Stomach (tissue), 4 donors: ENCODE measurements at regions not wholly inside any gene's neighbourhood (a gene's known extent, or its start where the extent isn't known, plus 50 kb on each side); places are given as distances from the start of the nearest gene placed in this dataset.

Source experiments
- CTCF ChIP-seq, 7 experiments: fragments of 450-650 bp in 4 of 7; fragments of 200-600 bp in 3 of 7; sonication (generic) in 3 of 7; IDR thresholded peaks; one replicate each; pipeline ENCODE4 v1.5.1; 2016 to 2019; ENCODE audit warnings: antibody characterized with exemption in 7 of 7, control low read depth in 2 of 7, mild to moderate bottlenecking in 1 of 7
- EP300 ChIP-seq: sonication (generic); formaldehyde crosslinking; IDR thresholded peaks from one replicate; pipeline ENCODE4 v1.6.1; 2017; ENCODE audit warnings: antibody characterized with exemption
- POLR2A ChIP-seq, 4 donors: fragments of 450-650 bp; IDR thresholded peaks; one replicate each; pipeline ENCODE4 v1.6.1; 2016; ENCODE audit warnings: antibody characterized with exemption in 4 of 4, control low read depth in 2 of 4, mild to moderate bottlenecking in 1 of 4, moderate library complexity in 1 of 4
- POLR2AphosphoS5 ChIP-seq, 3 donors: sonication (generic); formaldehyde crosslinking; IDR thresholded peaks; one replicate each; pipeline ENCODE4 v1.6.1; 2016; ENCODE audit warnings: antibody characterized with exemption in 3 of 3

- no peak for TF ChIP-seq CTCF (IDR thresholded peaks at IDR 0.05)
- no peak for TF ChIP-seq POLR2A (IDR thresholded peaks at IDR 0.05)
- TF ChIP-seq POLR2AphosphoS5 (IDR thresholded peaks at IDR 0.05), result no peak
- no peak for TF ChIP-seq EP300
Observed at GRCh38 chr4:43778187-43778915, 670.3 kb downstream of the KCTD8 start.
